ENCODE measurements at regions not wholly inside any gene's neighbourhood (a gene's known extent, or its start where the extent isn't known, plus 50 kb on each side); places are given as distances from the start of the nearest gene placed in this dataset.

DNA sequence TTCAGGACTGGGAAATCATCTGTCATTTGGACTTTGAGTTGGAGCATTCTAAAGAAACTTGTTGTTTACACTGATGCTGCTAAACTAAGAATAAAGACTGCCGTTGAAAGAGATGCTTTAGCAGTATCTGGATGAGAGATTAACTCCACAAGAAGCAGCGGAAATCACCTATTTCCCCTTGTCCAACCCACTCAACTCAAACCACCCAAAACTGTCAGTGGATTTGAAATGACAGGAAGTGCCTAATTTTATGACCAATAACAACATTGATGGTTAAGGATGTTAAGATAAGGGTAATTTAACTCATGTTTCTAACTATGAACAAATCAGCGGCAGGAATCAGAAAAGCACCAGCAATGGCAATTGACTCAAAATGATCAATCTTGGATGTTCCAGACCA, 110.8 kb upstream of the NR2F2 start:
- TF ChIP-seq, protein P1, sequence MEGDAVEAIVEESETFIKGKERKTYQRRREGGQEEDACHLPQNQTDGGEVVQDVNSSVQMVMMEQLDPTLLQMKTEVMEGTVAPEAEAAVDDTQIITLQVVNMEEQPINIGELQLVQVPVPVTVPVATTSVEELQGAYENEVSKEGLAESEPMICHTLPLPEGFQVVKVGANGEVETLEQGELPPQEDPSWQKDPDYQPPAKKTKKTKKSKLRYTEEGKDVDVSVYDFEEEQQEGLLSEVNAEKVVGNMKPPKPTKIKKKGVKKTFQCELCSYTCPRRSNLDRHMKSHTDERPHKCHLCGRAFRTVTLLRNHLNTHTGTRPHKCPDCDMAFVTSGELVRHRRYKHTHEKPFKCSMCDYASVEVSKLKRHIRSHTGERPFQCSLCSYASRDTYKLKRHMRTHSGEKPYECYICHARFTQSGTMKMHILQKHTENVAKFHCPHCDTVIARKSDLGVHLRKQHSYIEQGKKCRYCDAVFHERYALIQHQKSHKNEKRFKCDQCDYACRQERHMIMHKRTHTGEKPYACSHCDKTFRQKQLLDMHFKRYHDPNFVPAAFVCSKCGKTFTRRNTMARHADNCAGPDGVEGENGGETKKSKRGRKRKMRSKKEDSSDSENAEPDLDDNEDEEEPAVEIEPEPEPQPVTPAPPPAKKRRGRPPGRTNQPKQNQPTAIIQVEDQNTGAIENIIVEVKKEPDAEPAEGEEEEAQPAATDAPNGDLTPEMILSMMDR (conservative IDR thresholded peaks at IDR 0.05; ENCODE audit: low read length) = no peak
- TF ChIP-seq EZH2phosphoT487 (IDR thresholded peaks at IDR 0.05; ENCODE audit: borderline replicate concordance) = no peak
